ENCODE measurements at regions not wholly inside any gene's neighbourhood (a gene's known extent, or its start where the extent isn't known, plus 50 kb on each side); places are given as distances from the start of the nearest gene placed in this dataset.

DNA sequence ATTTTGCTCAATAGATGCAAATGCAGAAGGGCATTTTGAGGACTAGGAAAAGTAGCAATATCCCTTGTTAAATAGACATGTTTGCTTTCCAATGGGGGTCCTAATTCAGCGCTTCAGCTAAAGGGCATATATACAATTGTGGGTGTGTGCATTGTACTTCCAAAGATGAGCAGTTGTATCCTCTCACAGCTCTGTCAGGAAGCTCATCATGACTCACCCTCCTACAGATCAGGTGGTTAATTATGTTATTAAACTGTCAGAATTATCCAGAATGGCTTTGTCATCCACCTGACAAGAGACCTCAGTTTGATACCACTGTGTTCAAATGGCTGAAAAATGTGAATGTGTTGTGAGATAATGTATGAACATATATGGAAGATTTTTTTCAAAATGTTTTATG is 252.2 kb upstream of the MTNR1B start:
- in situ Hi-C loops (cut with HindIII; ENCODE audit: low pct_ligation_motif_present, low sequenced_read_pairs) = no loop called here
- Histone ChIP-seq H3K27ac (no peak overlapping the region), H3K4me3 (ENCODE audit: low read depth, low read length) (no peak overlapping the region), H3K36me3 (replicated peaks) (no peaks in the 10 kb centered on the region), H3K27me3 (replicated peaks) (no peaks in the 10 kb centered on the region)
- TF ChIP-seq, protein P1, sequence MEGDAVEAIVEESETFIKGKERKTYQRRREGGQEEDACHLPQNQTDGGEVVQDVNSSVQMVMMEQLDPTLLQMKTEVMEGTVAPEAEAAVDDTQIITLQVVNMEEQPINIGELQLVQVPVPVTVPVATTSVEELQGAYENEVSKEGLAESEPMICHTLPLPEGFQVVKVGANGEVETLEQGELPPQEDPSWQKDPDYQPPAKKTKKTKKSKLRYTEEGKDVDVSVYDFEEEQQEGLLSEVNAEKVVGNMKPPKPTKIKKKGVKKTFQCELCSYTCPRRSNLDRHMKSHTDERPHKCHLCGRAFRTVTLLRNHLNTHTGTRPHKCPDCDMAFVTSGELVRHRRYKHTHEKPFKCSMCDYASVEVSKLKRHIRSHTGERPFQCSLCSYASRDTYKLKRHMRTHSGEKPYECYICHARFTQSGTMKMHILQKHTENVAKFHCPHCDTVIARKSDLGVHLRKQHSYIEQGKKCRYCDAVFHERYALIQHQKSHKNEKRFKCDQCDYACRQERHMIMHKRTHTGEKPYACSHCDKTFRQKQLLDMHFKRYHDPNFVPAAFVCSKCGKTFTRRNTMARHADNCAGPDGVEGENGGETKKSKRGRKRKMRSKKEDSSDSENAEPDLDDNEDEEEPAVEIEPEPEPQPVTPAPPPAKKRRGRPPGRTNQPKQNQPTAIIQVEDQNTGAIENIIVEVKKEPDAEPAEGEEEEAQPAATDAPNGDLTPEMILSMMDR (IDR thresholded peaks at IDR 0.05; ENCODE audit: low read depth, low read length, missing control alignments) = no peak
- no peak for DNase-seq

DNA sequence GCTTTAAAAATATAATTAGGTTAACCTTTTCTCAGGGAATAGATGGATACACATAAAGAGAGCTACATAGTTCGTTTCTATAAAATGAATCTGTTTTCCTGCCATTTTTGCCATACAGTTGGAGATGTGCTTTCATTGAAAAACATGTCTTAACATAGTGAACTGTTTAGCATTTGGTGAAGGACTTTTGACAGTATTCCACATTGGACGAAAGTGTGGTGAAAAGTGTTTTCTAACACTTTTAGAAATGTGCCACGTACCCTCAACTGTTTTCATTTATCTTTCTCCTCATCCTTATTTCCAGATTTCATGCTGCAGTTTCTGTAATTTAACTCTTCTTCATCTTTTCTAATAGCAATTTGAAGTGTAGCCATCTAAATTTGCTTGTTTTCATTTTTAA is 249.1 kb upstream of the MTNR1B start:
- no peak for DNase-seq
- TF ChIP-seq, protein P1 (IDR thresholded peaks at IDR 0.05; ENCODE audit: low read depth, low read length, missing control alignments) = no peak
- H3K4me3 ChIP-seq (ENCODE audit: low read depth, low read length) = no peak overlapping the region
- in situ Hi-C loops (cut with HindIII; ENCODE audit: low pct_ligation_motif_present, low sequenced_read_pairs) = no loop called here
- H3K36me3 ChIP-seq (replicated peaks) = no peaks in the 10 kb centered on the region
- H3K27ac ChIP-seq = no peak overlapping the region
- no peaks in the 10 kb centered on the region for H3K27me3 ChIP-seq (replicated peaks)

DNA sequence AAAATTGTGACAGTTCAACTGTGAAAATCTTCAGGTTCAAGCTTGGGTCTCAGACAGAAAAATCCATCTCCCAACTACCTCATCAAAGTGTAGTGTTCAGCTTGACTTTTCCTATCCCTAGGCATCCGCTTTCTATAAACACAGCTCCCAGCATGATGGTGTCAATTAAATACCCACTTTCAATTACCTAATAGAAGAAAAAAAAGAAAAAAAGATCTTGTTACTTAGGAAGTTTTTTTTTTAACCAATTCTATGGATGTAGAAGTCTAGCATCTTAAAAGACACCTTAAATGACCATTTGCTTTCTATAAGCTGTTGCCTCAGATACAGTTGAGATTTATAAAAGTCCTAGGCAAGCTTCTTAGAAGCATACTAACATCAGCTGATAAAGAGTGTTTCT is 244.1 kb upstream of the MTNR1B start:
- Histone ChIP-seq H3K27ac (no peak overlapping the region), H3K27me3 (replicated peaks) (no peaks in the 10 kb centered on the region), H3K4me3 (ENCODE audit: low read depth, low read length) (no peak overlapping the region), H3K36me3 (replicated peaks) (no peaks in the 10 kb centered on the region)
- in situ Hi-C loops (cut with HindIII; ENCODE audit: low pct_ligation_motif_present, low sequenced_read_pairs) = no loop called here
- DNase-seq = no peak
- TF ChIP-seq, protein P1 (IDR thresholded peaks at IDR 0.05; ENCODE audit: low read depth, low read length, missing control alignments) = no peak

DNA sequence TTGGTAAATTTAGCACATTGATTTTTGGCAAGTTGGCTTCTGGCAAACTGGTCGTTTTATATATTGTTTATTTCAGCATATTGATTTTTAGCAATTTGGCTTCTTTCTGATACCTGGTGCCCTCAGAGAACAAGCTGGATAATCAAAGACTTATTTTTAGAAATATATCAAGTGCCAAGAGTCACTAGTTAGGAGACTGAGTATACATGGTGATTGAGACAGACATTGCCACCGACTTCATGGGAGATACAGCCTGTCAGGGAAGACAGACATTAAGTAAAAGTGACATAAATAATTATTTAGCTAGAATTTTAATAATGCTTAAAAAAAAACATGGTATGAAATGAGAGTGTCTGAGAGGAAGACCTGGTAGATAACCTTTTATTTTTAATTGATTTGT is 242.3 kb upstream of the MTNR1B start:
- TF ChIP-seq, protein P1 (IDR thresholded peaks at IDR 0.05; ENCODE audit: low read depth, low read length, missing control alignments) = no peak
- no peak overlapping the region for H3K27ac ChIP-seq
- in situ Hi-C loops (cut with HindIII; ENCODE audit: low pct_ligation_motif_present, low sequenced_read_pairs) = no loop called here
- DNase-seq = no peak
- H3K36me3 ChIP-seq (replicated peaks) = no peaks in the 10 kb centered on the region
- no peak overlapping the region for H3K4me3 ChIP-seq (ENCODE audit: low read depth, low read length)
- H3K27me3 ChIP-seq (replicated peaks) = no peaks in the 10 kb centered on the region

DNA sequence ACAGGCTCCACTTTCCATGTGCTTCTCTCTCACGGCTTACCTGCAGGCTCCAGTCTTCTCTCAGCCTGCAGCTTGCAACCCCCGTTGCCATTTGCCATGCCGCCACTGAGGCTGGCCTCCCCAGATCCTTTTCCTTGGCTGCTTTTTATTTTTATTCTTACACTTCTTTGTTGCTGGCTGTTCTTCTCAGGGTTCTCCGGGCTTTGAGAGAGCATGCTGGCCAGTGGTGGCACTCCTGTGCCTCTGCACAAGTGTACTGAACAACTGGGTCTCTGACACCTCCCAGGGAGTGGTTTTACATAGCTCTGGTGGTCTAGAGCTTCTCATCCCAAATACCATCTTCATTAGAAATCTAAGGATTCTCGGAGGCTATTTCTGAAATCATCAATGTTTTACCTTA is 241.7 kb upstream of the MTNR1B start:
- no peak overlapping the region for H3K4me3 ChIP-seq (ENCODE audit: low read depth, low read length)
- DNase-seq = no peak
- no peak overlapping the region for H3K27ac ChIP-seq
- TF ChIP-seq, protein P1 (IDR thresholded peaks at IDR 0.05; ENCODE audit: low read depth, low read length, missing control alignments) = no peak
- H3K27me3 ChIP-seq (replicated peaks) = no peaks in the 10 kb centered on the region
- H3K36me3 ChIP-seq (replicated peaks) = no peaks in the 10 kb centered on the region
- in situ Hi-C loops (cut with HindIII; ENCODE audit: low pct_ligation_motif_present, low sequenced_read_pairs) = no loop called here

DNA sequence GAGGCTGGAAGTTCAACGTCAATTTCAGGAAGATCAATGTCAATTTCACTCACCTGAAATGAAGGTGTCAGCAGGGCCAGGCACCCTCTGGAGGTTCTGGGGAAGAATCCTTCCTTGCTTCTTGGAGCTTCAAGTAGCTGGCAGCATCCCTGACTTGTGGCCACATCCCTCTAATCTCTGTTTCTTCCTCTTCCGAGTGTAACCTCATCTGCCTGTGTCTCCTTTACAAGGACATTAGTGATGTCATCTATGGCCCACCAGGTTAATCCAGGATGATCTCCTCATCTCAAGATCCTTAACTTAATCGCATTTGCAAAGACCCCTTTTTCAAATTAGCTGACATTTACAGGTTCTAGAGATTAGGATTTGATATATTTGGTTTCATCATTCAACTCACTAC is 240.8 kb upstream of the MTNR1B start:
- Histone ChIP-seq H3K4me3 (ENCODE audit: low read depth, low read length) (no peak overlapping the region), H3K27ac (no peak overlapping the region), H3K36me3 (replicated peaks) (no peaks in the 10 kb centered on the region), H3K27me3 (replicated peaks) (no peaks in the 10 kb centered on the region)
- DNase-seq = no peak
- in situ Hi-C loops (cut with HindIII; ENCODE audit: low pct_ligation_motif_present, low sequenced_read_pairs) = no loop called here
- TF ChIP-seq, protein P1 (IDR thresholded peaks at IDR 0.05; ENCODE audit: low read depth, low read length, missing control alignments) = no peak

Data from brain microvascular endothelial cell (primary cell).